Right lobe of liver (tissue), 6 donors: ENCODE measurements at regions not wholly inside any gene's neighbourhood (a gene's known extent, or its start where the extent isn't known, plus 50 kb on each side); places are given as distances from the start of the nearest gene placed in this dataset.

Source experiments
- ATAC-seq, 4 donors: fragments of 200-7000 bp; cut with Tn5 transposase; one replicate each; pipeline ENCODE4 v1.9.1; 2020; ENCODE audit warnings: mild to moderate bottlenecking in 4 of 4, moderate library complexity in 4 of 4
- DNase-seq, 3 donors: peaks; one replicate each; pipeline ENCODE4 v3.0.0-alpha.2; 2020
- H3K27ac ChIP-seq, 3 donors: fragments of 200-600 bp; one replicate each; pipeline ENCODE4 v1.8.0; 2022
- H3K27me3 ChIP-seq, 2 donors: fragments of 200-600 bp; one replicate each; pipeline ENCODE4 v1.8.0; 2022
- H3K36me3 ChIP-seq, 4 donors: fragments of 200-600 bp; sonication (generic) in 1 of 4; one replicate each; pipeline versions ENCODE4 v1.5.1 to v1.8.0; 2017 to 2022; ENCODE audit warnings: control low read depth in 1 of 4
- H3K4me1 ChIP-seq, 4 donors: fragments of 200-600 bp; sonication (generic) in 1 of 4; one replicate each; pipeline versions ENCODE4 v1.5.1 to v1.8.0; 2017 to 2022; ENCODE audit warnings: control low read depth in 1 of 4
- H3K4me3 ChIP-seq, 3 donors: fragments of 200-600 bp; one replicate each; pipeline ENCODE4 v1.8.0; 2022
- H3K9me3 ChIP-seq, 4 donors: fragments of 200-600 bp; sonication (generic) in 1 of 4; one replicate each; pipeline versions ENCODE4 v1.5.1 to v1.8.0; 2017 to 2022; ENCODE audit warnings: control low read depth in 1 of 4
- CTCF ChIP-seq, 4 donors: fragments of 200-600 bp in 3 of 4; fragments of 450-650 bp in 1 of 4; IDR thresholded peaks; one replicate each; pipeline versions ENCODE4 v1.5.1 to v1.8.0; 2016 to 2022; ENCODE audit warnings: antibody characterized with exemption in 4 of 4, mild to moderate bottlenecking in 2 of 4
- POLR2A ChIP-seq: fragments of 450-650 bp; IDR thresholded peaks from one replicate; pipeline ENCODE4 v1.6.1; 2017; ENCODE audit warnings: antibody characterized with exemption, mild to moderate bottlenecking
- WGBS: methylation state at CpG from one replicate; pipeline ENCODE4 v1.1.6; 2018; ENCODE audit warnings: low coverage, low lambda C conversion rate; ENCODE audit not compliant: insufficient coverage; ENCODE audit errors: missing lambda C conversion rate; 5-methylcytosine and 5-hydroxymethylcytosine counted together
- intact Hi-C, 2 donors: fragments of 100-400 bp; cut with DNase I; formaldehyde crosslinking; loops; one replicate each; pipeline versions ENCODE4 v1.11.2 to v1.14.1; 2022
- donor health status: DM: no; HTN: yes; CAD: no.
- donor health status: DM: no; HTN: no; CAD: no.
- donor health status: DM: no; HTN: no; CAD: no.
- donor health status: DM: no; HTN: yes; CAD: no.
- donor health status: DM: no; HTN: yes; CAD: no.

- Histone ChIP-seq H3K27ac (no peak overlapping the region), H3K36me3 (no peaks in the 10 kb centered on the region), H3K27me3 (no peaks in the 10 kb centered on the region), H3K4me1 (no peaks in the 10 kb centered on the region), H3K4me3 (no peak overlapping the region), H3K9me3 (no peaks in the 10 kb centered on the region)
- ATAC-seq = no peak
- intact Hi-C loops = no loop called here
- TF ChIP-seq POLR2A (no peak), CTCF (IDR thresholded peaks at IDR 0.05) (no peak)
- DNase-seq = no peak
Observed at GRCh38 chr20:39538317-39538716, 576.2 kb downstream of the DHX35 start.

DNA sequence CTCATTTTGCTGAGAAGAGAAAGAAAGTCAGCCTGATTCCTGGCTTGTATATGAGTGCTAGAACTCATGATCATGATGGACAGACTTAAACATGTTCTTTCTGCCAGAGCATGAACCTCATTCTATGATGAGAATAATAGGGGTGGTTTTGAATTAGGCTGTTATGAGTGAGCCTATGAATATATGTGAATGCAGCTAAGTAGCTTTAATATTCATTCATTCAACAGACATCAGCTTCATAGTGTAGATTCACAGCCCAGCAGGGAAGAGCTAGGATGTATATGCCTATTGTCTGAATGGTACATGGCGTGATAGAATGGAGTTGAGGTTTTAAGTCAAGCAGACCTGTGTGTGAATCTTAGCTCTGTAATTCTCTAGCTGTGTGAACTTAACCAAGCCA, 573.2 kb downstream of the DHX35 start:
- no peak for DNase-seq
- H3K27ac ChIP-seq = no peak overlapping the region
- TF ChIP-seq CTCF (IDR thresholded peaks at IDR 0.05) (no peak), POLR2A (no peak)
- H3K4me3 ChIP-seq = no peak overlapping the region
- intact Hi-C loops = no loop called here
- no peaks in the 10 kb centered on the region for H3K4me1 ChIP-seq
- ATAC-seq = no peak
- WGBS = 83% methylated on average over 1 of the region's 1 CpG
- no peaks in the 10 kb centered on the region for H3K27me3 ChIP-seq
- H3K36me3 ChIP-seq = no peaks in the 10 kb centered on the region
- H3K9me3 ChIP-seq = no peaks in the 10 kb centered on the region

DNA sequence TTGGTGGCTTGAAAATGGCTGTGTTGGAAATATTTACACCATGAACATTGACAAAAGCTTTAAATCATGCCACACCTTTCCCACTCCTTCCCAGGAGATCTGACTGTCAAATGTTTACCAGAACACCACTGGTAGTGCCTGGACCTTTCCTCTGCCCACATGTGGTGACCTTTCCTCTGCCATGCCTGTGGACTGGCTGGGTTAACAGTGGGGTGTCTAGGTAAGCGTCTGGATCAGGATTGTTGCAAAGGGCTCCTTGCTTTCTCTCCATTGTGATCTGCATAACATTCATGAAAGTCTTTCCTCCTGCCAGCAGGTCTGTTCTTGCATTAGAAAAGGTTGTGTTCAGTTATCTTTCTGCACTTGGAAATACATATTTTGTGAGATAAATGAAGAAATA, 572.7 kb downstream of the DHX35 start:
- no peaks in the 10 kb centered on the region for H3K4me1 ChIP-seq
- no peak overlapping the region for H3K4me3 ChIP-seq
- WGBS = 45% methylated on average over 1 of the region's 1 CpG
- no peak for TF ChIP-seq CTCF (IDR thresholded peaks at IDR 0.05)
- TF ChIP-seq POLR2A = no peak
- DNase-seq (no peak), ATAC-seq (no peak)
- intact Hi-C loops = no loop called here
- no peaks in the 10 kb centered on the region for H3K36me3 ChIP-seq
- no peaks in the 10 kb centered on the region for H3K27me3 ChIP-seq
- H3K9me3 ChIP-seq = no peaks in the 10 kb centered on the region
- H3K27ac ChIP-seq = no peak overlapping the region

DNA sequence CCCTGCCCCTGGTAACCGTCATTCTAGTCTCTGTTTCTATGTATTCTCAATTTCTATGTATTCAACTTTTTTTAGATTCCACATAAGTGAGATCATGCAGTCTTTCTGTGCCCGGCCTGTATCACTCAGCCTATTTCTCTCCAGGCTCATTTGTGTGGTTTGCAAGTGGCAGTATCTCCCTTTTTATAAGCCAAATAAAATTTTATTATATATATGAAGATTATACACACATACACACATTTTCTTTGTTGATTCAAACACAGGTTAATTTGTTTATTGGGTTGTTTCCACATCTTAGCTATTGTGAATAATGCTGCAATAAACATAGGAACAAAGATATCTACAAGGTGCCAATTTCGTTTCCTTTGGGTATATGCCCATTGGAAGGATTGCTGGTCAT, 571.7 kb downstream of the DHX35 start:
- DNase-seq (no peak), ATAC-seq (no peak)
- no peak overlapping the region for H3K4me3 ChIP-seq
- no peaks in the 10 kb centered on the region for H3K9me3 ChIP-seq
- H3K4me1 ChIP-seq = no peaks in the 10 kb centered on the region
- H3K27me3 ChIP-seq = no peaks in the 10 kb centered on the region
- no peaks in the 10 kb centered on the region for H3K36me3 ChIP-seq
- H3K27ac ChIP-seq = no peak overlapping the region
- 50% methylated on average over 3 of the region's 3 CpGs for WGBS
- TF ChIP-seq POLR2A (no peak), CTCF (IDR thresholded peaks at IDR 0.05) (no peak)
- intact Hi-C loops = no loop called here

- Histone ChIP-seq H3K27ac (no peak overlapping the region), H3K27me3 (no peaks in the 10 kb centered on the region), H3K4me3 (no peak overlapping the region), H3K9me3 (no peaks in the 10 kb centered on the region), H3K4me1 (no peaks in the 10 kb centered on the region), H3K36me3 (no peaks in the 10 kb centered on the region)
- WGBS = 83% methylated on average over 1 of the region's 1 CpG
- DNase-seq = no peak
- TF ChIP-seq POLR2A (no peak), CTCF (IDR thresholded peaks at IDR 0.05) (no peak)
- no peak for ATAC-seq
- intact Hi-C loops = no loop called here
Observed at GRCh38 chr20:39532205-39532604, 570.1 kb downstream of the DHX35 start.
